Thyroid gland (tissue), 4 donors: ENCODE measurements at regions not wholly inside any gene's neighbourhood (a gene's known extent, or its start where the extent isn't known, plus 50 kb on each side); places are given as distances from the start of the nearest gene placed in this dataset.
"Not testable (repeated sequence)": the region's sequence is repeated elsewhere in the genome, so short reads cannot be mapped to it uniquely, and the experiment has no call there.

ENCODE experiments used
- POLR2A ChIP-seq, 2 donors: fragments of 450-650 bp; IDR thresholded peaks; one replicate each; pipeline ENCODE4 v1.6.1; 2017; ENCODE audit warnings: antibody characterized with exemption in 2 of 2, mild to moderate bottlenecking in 2 of 2, moderate library complexity in 1 of 2
- TF ChIP-seq, protein P1 (sequence below), 6 experiments: fragments of 200-600 bp in 3 of 6; fragments of 450-650 bp in 3 of 6; sonication (generic) in 3 of 6; IDR thresholded peaks; one replicate each; pipeline ENCODE4 v1.5.1; 2016 to 2019; ENCODE audit warnings: antibody characterized with exemption in 6 of 6, mild to moderate bottlenecking in 2 of 6, inconsistent platforms in 1 of 6, moderate library complexity in 1 of 6

DNA sequence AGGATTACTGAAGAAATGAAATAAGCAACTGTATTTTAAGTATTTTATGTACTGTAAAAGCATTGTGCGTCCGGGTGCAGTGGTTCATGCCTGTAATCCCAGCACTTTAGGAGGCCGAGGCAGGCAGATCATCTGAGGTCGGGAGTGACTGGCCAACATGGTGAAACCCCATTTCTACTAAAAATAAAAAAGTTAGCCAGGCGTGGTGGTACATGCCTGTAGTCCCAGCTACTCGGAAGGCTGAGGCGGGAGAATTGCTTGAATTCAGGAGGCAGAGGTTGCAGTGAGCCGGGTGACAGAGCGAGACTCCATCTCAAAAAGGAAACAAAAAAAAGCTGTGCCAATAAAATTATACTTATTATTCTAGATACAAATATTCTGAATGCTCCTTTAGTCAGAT, 215.4 kb upstream of the DMRT1 start:
- TF ChIP-seq, protein P1, sequence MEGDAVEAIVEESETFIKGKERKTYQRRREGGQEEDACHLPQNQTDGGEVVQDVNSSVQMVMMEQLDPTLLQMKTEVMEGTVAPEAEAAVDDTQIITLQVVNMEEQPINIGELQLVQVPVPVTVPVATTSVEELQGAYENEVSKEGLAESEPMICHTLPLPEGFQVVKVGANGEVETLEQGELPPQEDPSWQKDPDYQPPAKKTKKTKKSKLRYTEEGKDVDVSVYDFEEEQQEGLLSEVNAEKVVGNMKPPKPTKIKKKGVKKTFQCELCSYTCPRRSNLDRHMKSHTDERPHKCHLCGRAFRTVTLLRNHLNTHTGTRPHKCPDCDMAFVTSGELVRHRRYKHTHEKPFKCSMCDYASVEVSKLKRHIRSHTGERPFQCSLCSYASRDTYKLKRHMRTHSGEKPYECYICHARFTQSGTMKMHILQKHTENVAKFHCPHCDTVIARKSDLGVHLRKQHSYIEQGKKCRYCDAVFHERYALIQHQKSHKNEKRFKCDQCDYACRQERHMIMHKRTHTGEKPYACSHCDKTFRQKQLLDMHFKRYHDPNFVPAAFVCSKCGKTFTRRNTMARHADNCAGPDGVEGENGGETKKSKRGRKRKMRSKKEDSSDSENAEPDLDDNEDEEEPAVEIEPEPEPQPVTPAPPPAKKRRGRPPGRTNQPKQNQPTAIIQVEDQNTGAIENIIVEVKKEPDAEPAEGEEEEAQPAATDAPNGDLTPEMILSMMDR (IDR thresholded peaks at IDR 0.05): not testable (repeated sequence)
- TF ChIP-seq POLR2A (IDR thresholded peaks at IDR 0.05): not testable (repeated sequence)
